HG03066 (cell line): ENCODE measurements at regions not wholly inside any gene's neighbourhood (a gene's known extent, or its start where the extent isn't known, plus 50 kb on each side); places are given as distances from the start of the nearest gene placed in this dataset.
"Not testable (repeated sequence)": the region's sequence is repeated elsewhere in the genome, so short reads cannot be mapped to it uniquely, and the experiment has no call there.

Experiments used
- ATAC-seq: cut with Tn5 transposase; IDR thresholded peaks from one replicate; pipeline ENCODE4 v1.9.1; 2021; ENCODE audit warnings: low read depth; ENCODE audit not compliant: unreplicated experiment

DNA sequence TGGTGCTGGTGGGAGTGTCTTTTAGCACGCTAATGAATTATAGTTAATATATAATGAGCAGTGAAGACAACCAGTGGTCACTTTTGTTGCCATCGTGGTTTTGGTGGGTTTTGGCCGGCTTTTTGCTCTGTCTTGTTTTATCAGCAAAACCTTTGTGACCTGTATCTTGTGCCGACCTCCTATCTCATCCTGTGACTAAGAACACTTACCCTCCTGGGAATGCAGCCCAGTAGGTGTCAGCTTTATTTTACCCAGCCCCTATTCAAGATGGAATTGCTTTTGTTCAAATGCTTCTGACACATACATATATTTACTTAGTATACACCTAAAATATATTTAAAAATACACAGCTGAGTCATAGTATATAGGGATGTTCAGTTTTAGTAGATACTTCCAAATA, 770.3 kb downstream of the PDCD6IP start:
- ATAC-seq: no peak

DNA sequence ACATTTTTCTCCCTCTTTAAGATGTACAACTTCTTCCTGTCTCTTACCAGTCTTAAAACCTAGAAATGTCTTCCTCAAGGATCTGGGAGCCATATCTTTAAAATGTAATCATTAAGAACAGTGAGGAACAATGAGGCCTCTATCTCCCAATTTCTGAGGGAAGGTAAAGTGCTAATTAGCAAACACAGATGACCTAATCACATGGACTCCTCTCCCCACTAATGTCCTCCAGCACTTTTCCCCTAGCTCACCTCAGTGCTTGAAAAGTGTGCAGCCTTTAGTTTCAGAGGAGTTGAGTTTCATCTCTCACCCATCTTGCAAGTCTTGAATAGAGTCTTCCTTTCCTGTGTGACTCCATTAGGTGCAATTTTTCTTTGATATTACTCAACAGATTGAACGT, 771.0 kb downstream of the PDCD6IP start:
- ATAC-seq: no peak

GRCh38 chr3:34570916-34571705, 772.7 kb downstream of the PDCD6IP start:
- no peak for ATAC-seq

DNA sequence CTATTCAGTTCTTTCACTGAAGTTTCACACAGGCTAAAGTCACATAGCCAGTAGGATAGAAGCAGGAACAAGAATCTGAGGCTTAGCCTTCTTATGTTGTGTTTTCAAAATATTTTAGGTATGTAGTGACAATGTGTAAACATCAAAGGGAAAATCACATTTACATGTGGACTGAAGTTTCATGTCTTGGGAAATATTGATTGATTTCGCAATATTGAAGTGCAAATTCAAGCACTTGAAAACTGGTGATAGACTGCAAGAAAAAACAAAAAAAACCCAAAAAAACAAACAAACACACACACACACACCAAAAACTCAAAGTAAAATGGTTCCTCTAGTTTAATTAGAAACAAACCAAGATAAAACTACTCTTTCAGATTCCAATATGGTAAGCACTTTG, 773.3 kb downstream of the PDCD6IP start:
- ATAC-seq: no peak

DNA sequence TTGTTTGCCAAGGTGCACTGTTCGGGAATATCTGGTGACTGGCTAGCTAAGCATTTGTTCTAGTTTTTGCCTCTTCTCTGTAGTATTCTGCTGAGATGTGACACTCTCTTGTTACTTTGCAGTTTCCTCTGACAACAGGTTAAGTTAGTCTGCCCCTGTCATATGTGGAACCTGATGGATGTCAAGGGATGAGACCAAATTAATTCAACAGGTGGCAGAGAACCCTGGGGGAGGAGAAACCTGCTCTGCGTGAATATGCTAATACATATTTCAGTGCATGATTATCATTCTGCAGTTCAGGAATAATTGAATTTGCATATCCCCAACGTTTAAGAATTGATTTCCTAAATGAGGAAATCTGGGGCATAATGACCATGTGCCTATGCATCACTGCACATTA, 777.3 kb downstream of the PDCD6IP start:
- ATAC-seq: no peak

GRCh38 chr3:34582055-34582454, 783.6 kb downstream of the PDCD6IP start:
- ATAC-seq: no peak

DNA sequence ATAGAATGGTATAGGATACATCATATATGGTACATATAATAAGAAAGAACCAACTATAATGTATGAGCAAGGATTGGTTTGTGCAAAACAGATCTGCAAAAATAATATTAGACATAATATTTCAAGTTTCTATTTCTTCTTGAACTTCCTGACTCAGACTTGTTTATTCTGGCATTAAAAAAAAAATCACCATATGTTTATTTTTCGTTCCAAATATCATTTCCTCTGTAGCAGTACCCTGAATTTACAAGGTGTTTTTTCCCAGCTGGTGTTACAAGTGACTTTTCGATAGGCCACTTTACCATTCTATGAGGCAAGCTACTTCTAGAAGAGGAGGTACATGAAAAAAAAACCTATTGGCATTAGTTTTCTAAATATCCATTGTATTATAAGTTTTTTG, 785.0 kb downstream of the PDCD6IP start:
- no peak for ATAC-seq

GRCh38 chr3:34584971-34585370, 786.5 kb downstream of the PDCD6IP start:
- no peak for ATAC-seq

GRCh38 chr3:34599595-34599994, 801.2 kb downstream of the PDCD6IP start:
- no peak for ATAC-seq

DNA sequence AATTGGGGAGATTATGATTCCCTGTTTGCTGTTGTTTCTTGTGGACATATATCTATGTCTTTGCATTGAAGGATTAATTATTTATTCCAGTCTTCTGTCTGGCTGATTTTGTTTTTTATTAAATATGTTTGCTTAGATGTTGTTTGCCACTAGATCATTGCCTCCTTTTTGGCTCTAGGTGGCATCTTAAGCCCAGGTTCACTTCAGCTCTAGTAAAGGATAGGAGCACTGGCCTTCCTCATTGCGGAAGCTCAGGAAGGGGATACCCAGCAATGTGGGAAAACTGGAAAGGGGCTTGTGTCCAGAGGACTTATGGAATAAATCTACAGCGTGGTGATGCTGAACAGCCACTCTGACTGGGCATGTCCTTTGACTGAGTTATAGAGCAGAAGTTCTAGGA, 821.6 kb downstream of the PDCD6IP start:
- ATAC-seq: no peak

GRCh38 chr3:34626699-34627098, 828.3 kb downstream of the PDCD6IP start:
- no peak for ATAC-seq

DNA sequence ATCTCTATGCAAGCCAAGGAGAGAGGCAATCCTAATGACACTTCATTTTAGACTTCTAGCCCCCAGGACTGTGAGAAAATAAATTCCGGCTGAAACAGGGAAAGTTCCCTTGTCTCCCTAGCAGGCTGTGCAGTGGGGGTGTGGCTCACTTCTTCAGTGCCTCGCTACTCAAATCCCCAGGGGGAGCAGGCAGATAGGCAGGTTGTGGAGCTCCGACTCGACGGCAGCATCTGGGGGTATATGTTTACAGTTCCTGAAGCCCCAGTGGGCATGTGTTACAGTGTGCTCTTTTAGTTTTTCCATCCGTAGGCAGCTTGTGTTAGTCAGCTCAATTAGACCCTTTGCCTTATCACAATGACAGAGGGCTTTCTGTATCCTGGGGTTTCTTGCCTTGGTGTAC, 836.5 kb downstream of the PDCD6IP start:
- ATAC-seq: no peak

- no peak for ATAC-seq
Observed at GRCh38 chr3:34635352-34635850, 837.0 kb downstream of the PDCD6IP start.

DNA sequence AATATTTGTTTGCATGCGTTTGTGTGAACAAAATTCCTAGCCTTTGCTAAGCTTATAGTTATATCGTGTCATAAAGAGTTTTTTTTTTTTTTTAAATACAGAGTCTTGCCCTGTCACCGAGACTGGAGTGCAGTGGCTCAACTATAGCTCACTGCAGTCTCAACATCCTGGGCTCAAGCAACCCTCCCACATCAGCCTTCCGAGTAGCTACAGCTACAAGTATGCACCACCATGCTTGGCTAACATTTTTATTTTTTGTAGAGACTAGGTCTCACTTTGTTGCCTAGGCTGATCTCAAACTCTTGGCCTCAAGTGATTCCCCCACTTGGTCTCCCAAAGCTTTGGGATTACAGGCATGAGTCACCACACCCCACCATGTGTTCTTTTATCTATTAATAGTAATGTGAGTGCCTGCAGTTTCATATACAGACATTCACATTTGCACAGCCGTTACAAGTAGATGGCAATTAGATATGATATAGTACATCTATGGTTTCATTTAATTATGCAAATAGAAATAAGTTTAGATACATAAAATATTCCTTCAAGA, 848.6 kb downstream of the PDCD6IP start:
- no peak for ATAC-seq

DNA sequence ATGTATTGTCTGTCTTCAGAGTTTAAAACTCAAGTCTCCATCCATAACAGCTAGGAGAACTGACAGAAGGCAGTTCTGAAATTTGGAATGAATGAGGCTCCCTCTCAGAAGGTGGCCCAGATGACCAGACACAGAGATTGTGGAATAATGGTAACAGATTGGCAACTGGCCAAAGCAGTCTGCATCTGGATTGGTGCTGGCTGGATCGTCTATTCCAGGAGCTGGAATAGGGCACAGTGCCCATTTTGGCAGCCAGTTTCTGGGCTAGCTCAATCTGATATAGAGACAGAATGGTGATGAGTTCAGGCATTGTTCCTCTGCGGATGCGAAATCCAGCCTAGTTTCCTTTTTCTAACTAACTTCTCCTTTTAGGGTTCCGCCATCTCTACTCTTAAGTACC, 851.7 kb downstream of the PDCD6IP start:
- no peak for ATAC-seq

DNA sequence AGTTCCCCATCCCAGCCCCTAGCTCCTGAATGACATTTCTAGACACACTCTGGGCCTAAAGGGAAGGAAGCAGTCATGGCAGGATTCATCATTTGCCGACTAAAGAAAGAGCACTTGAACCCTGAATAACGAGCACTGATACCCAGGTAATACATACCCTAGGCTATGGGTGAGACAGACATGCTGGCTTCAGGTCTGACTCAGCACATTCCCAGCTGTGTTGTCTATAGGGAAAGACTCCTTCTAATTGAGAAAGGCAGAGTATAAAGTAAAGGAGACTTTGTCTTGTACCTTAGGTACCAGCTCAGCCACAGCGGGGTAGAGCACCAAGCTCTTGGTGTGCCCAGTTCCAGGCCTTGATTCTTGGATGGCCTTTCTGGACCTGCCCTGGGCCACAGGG, 870.5 kb downstream of the PDCD6IP start:
- ATAC-seq: no peak

DNA sequence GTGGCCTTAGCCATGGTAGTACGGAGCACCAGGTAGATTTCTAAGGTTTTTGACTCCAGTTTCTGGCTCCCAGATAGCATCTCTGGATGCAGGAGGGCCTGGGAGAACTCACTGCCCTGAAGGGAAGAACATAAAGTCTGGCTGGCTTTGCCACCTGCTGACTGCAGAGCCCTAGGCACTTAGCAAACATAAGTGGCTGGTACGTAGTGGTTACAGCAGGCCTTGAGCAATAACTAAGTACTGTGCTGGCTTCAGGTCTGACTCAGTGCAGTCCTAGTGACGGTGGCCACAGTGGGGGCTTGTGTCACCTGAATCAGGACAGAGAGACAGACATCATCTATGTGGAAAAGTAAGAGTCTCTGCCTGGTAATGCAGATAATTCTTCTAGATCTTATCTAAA, 871.1 kb downstream of the PDCD6IP start:
- no peak for ATAC-seq

DNA sequence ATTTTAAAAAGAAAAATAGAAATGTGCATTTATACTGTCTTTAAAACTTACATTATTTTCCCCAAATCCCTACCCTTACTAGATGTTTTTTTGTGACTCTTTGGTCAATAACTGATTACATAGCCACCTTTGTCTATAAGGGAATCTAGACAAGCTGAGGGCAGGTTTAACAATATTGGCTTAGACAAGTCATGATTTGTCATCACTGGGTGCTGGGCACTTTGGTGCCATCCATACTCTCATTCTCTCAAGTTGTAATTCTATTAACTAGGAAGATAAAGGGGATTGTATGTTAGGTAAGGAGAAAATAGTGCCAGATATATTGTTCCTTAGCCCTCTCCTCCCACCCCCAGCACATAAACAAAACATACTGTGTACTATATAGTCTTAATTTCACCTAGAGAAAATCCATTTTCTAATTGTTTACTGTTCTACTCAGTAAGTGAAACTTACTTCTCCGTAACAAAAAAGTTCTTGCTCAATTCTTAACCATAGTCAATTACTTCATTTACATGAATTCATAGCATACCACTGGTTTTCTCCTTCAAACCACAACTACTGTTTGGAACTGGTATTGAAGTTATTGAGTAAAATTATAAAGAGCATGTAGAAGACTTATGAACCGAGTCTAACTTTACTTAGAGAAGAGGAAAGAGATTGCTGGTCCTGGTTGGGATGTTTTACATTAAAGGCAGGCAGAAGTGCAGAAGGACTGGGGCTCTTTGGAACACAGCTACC, 877.1 kb downstream of the PDCD6IP start:
- ATAC-seq: no peak

DNA sequence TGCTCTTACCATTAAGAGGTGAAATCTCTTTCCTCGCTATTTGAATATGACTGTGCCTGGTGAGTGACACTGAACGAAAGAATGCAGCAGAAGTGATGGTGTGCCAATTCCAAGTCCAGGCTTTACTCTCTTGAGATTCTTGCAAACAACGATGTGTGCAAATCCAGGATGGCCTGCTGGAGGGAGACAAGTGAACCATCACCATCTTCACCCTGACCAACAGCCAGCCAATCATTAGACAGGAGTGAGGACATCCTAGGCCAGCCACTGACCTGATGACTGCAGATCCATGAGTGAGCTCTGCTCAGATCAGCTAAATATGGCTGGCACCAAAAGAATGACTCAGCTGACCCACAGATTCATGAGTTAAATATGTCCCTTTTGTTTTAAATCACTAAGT, 878.0 kb downstream of the PDCD6IP start:
- ATAC-seq: no peak

- no peak for ATAC-seq
Observed at GRCh38 chr3:34678575-34678974, 880.1 kb downstream of the PDCD6IP start.

GRCh38 chr3:34679055-34679454, 880.6 kb downstream of the PDCD6IP start:
- ATAC-seq: not testable (repeated sequence)

DNA sequence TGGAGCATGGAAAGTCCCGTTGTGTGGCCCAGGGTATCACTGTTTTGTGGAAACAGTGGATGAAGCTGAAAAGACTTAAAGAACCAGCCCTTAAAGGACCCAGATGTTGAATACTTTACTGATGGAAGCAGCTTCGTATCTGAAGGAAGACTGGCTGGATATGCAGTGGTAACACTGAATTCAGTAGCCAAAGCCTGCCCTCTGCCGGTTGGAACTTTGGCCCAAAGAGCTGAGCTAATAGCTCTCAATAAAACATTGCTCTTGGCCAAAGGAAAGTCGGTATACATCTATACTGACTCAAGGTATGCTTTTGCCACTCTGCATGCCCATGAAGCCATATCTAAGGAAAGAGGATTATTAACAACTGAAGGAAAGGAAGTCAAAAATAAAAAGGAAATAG, 885.4 kb downstream of the PDCD6IP start:
- ATAC-seq: peak; percentile 74
